ENCODE measurements at regions not wholly inside any gene's neighbourhood (a gene's known extent, or its start where the extent isn't known, plus 50 kb on each side); places are given as distances from the start of the nearest gene placed in this dataset.
"Not testable (repeated sequence)": the region's sequence is repeated elsewhere in the genome, so short reads cannot be mapped to it uniquely, and the experiment has no call there.

DNA sequence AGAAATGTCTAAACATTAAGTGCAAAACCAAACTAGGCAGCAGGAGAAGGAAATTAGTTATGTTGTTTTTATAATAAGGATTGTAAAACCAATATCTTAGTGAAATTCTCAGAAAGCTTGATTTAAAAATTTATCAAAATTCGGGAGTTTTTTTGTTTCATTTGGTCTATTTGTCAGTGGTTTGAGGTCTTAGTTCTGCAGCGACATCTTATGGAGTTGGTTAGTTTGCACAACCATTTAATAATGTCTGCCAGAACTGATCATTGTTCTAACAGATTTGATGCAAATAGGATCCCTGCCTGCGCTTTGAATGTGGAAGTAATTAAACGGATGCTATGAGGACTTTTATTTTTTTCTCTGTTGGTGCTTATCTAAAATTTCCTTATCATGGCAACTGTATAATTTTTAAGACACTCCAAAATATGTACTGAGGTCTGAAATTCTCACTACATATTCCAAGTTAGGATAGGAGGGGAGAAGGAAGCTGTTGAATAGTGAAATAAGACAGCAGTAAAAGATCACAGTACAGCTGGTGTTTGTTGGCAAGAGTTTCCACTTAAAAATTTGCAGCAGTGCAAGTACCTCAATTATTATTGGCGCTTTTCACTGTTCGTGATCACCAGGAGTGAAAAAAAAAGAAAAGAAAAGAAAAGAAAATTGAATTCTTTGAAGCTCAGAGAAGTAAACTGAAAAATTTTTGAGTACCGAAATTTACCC, 2521.4 kb downstream of the ARAP2 start:
- TF ChIP-seq, protein P1, sequence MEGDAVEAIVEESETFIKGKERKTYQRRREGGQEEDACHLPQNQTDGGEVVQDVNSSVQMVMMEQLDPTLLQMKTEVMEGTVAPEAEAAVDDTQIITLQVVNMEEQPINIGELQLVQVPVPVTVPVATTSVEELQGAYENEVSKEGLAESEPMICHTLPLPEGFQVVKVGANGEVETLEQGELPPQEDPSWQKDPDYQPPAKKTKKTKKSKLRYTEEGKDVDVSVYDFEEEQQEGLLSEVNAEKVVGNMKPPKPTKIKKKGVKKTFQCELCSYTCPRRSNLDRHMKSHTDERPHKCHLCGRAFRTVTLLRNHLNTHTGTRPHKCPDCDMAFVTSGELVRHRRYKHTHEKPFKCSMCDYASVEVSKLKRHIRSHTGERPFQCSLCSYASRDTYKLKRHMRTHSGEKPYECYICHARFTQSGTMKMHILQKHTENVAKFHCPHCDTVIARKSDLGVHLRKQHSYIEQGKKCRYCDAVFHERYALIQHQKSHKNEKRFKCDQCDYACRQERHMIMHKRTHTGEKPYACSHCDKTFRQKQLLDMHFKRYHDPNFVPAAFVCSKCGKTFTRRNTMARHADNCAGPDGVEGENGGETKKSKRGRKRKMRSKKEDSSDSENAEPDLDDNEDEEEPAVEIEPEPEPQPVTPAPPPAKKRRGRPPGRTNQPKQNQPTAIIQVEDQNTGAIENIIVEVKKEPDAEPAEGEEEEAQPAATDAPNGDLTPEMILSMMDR (IDR thresholded peaks at IDR 0.05) = no peak
- Histone ChIP-seq H3K27ac (no peak overlapping the region), H3K4me3 (peak overlapping the region; percentile 8)
- no peak for DNase-seq (ENCODE audit: low spot score)

DNA sequence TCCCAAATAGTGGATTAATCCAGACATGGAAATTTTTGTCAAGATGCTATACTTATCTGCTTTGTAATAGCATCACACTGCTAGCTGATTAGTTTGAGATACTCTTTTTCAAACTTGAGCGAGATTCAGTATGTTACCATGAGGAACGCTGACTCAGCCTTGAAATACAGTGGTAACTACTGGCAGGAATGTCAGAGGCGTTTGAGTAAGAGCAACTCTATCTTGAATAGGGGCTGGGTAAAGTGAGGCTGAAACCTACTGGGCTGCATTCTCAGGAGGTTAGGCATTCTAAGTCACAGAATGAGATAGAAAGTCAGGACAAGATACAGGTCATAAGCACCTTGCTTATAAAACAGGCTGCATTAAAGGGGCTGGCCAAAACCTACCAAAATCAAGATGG, 2519.6 kb downstream of the ARAP2 start:
- Histone ChIP-seq H3K27ac (no peak overlapping the region), H3K4me3 (no peak overlapping the region)
- no peak for DNase-seq (ENCODE audit: low spot score)
- TF ChIP-seq, protein P1 (IDR thresholded peaks at IDR 0.05) = no peak

DNA sequence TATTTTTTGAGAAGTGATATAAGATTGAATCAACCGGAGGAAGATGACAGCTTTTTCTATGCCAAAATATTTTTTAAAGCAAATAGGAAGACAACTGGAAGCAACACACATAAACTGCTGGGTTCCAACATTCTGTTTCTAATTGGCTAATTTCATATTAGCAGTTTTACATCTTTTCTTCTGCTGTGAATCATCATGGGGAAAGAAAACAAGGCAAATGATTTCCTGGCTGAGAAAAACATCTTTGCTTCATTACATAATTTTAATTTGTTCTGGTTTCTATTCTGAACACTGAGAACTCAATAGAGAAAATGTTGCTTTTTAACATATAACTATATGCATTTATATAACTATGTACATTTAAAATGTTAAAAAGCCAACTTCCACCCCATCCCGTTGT, 2518.5 kb downstream of the ARAP2 start:
- no peak overlapping the region for H3K4me3 ChIP-seq
- no peak overlapping the region for H3K27ac ChIP-seq
- TF ChIP-seq, protein P1 (IDR thresholded peaks at IDR 0.05) = no peak
- no peak for DNase-seq (ENCODE audit: low spot score)

DNA sequence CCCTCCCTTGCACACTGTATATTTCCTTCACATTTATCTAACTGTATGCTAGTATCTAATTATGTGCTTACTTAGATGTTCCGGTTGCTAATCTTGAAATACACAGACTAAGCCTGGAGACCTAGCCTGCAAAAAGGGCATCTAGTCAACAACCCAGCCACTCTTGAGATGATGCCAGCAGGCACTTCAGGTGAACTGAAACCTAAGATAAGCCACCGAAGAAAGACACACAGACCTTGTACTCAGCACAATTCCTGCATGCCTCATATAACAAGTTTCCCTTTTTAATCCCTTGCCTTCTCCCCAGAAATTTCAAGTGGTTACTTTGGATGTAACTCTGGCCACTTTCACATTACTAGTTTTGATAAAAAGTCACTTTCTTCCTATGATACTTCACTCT, 2506.6 kb downstream of the ARAP2 start:
- Histone ChIP-seq H3K4me3 (no peak overlapping the region), H3K27ac (no peak overlapping the region)
- DNase-seq (ENCODE audit: low spot score) = no peak
- TF ChIP-seq, protein P1 (IDR thresholded peaks at IDR 0.05) = no peak

DNA sequence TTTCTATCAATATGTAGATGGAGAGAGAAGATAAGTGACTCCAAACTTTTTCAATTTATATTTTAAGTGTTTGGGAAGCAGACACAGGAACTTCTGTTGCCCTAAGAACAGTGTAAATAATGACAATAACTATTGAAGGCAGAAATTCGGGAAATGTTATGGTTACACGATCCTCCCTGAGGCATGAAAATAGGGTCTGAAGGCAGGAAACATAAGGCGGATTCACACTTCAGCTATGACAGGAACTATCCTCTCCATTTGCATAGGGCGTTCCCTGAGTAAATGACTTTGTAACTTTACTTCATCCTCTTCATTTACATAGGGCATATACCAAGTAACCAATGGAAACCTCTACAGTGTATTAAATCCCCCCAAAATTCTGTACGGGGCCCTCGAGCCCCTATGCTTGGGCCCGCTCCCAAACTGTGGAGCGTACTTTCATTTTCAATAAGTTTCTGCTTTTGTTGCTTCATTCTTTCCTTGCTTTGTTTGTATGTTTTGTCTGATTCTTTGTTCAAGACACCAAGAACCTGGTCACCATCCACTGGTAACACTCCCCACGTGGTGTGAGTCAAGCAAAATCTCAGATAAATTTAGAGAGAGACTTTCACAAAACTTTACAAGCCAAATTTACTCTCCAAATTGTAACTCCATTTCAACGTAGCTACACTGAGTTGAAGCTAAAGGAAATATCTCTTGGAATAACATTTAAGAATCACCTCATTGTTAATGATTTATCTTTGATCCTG, 2504.3 kb downstream of the ARAP2 start:
- Histone ChIP-seq H3K4me3 (no peak overlapping the region), H3K27ac (no peak overlapping the region)
- TF ChIP-seq, protein P1 (IDR thresholded peaks at IDR 0.05) = no peak
- no peak for DNase-seq (ENCODE audit: low spot score)

DNA sequence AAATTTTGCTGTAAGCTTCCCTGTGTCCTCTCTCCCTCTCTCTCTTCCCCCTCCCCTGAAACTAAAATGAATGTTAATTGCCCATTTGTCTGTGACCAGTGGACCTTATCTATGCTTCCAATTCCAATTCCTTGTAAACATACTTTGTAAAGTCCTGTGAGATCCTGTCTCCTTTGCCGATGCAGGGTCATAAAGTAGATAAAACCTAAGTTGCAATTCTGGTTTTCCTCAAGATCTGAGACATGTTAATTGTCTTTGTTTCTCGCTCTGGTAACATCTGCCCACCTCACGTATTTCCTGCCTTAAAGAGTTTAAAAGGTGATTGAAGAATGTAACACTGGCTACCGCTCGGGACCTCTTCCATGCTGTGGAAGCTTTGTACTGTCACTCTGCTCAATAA, 2503.4 kb downstream of the ARAP2 start:
- not testable (repeated sequence) for H3K4me3 ChIP-seq; DNase-seq (ENCODE audit: low spot score); H3K27ac ChIP-seq

DNA sequence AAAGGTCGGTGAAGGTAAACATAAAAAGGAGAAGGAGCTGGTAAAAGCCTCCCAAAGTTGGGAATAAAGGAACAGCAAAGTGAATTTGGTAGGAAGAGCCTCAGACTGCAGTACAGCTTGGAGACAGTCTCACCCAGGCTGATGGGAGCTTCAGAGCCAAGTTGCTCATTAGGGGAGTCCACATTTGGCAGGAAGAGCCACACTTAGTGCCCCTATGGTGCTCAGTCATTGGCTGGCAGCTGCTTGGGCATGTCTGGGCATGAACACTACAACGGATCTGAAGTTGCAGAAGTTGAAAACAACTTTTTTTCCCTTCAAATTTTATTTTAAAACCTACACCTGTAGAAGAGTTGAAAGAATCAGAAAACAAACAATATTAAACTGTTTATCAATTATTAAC, 2497.3 kb downstream of the ARAP2 start:
- H3K27ac ChIP-seq = no peak overlapping the region
- no peak for DNase-seq (ENCODE audit: low spot score)
- no peak overlapping the region for H3K4me3 ChIP-seq
- TF ChIP-seq, protein P1 (IDR thresholded peaks at IDR 0.05) = no peak
